Mesodermal cell (in vitro differentiated cells): ENCODE measurements at regions not wholly inside any gene's neighbourhood (a gene's known extent, or its start where the extent isn't known, plus 50 kb on each side); places are given as distances from the start of the nearest gene placed in this dataset.

Experiments used
- H3K27ac ChIP-seq: 2 replicates; pipeline ENCODE4 v1.7.0; 2013; ENCODE audit warnings: mild to moderate bottlenecking, low read depth, low read length, moderate library complexity; ENCODE audit not compliant: severe bottlenecking
- H3K36me3 ChIP-seq: 2 replicates; pipeline ENCODE4 v1.7.1; 2013; ENCODE audit warnings: mild to moderate bottlenecking, low read length, moderate library complexity; ENCODE audit not compliant: control insufficient read depth, insufficient read depth
- H3K4me1 ChIP-seq: one replicate; pipeline ENCODE4 v1.7.1; 2013; ENCODE audit warnings: mild to moderate bottlenecking, low read length; ENCODE audit not compliant: insufficient read depth, control insufficient read depth, poor library complexity, severe bottlenecking
- H3K4me3 ChIP-seq: 2 replicates; pipeline ENCODE4 v1.7.0; 2013; ENCODE audit warnings: low read length, control low read depth, mild to moderate bottlenecking; ENCODE audit not compliant: insufficient read depth, poor library complexity, severe bottlenecking; ENCODE audit errors: extremely low read depth
- H3K9me3 ChIP-seq: 2 replicates; pipeline ENCODE4 v1.7.1; 2013; ENCODE audit warnings: mild to moderate bottlenecking, low read length, moderate library complexity; ENCODE audit not compliant: control insufficient read depth
- WGBS, 2 experiments: methylation state at CpG; one replicate each; pipeline ENCODE4 v1.1.5; 2013; ENCODE audit warnings: missing lambda C conversion rate in 2 of 2; ENCODE audit not compliant: insufficient coverage in 2 of 2; 5-methylcytosine and 5-hydroxymethylcytosine counted together

- H3K27ac ChIP-seq = no peak overlapping the region
- no peak overlapping the region for H3K4me3 ChIP-seq
- H3K9me3 ChIP-seq = no peaks in the 10 kb centered on the region
- no peaks in the 10 kb centered on the region for H3K36me3 ChIP-seq
- WGBS, 2 experiments = 90 to 100% methylated on average over 1 to 2 of the region's 5 CpGs
- H3K4me1 ChIP-seq = peaks cover 5% of the 10 kb centered on the region
Measured at GRCh38 chr3:67296039-67296892, 298.2 kb downstream of the KBTBD8 start.

- peaks cover 5% of the 10 kb centered on the region for H3K4me1 ChIP-seq
- H3K9me3 ChIP-seq = no peaks in the 10 kb centered on the region
- H3K27ac ChIP-seq = no peak overlapping the region
- no peak overlapping the region for H3K4me3 ChIP-seq
- no peaks in the 10 kb centered on the region for H3K36me3 ChIP-seq
- 83 to 97% methylated on average over 3 of the region's 4 CpGs for WGBS, 2 experiments
Measured at GRCh38 chr3:67297715-67298475, 299.8 kb downstream of the KBTBD8 start.

- no peak overlapping the region for H3K27ac ChIP-seq
- no peaks in the 10 kb centered on the region for H3K36me3 ChIP-seq
- H3K9me3 ChIP-seq = no peaks in the 10 kb centered on the region
- no peak overlapping the region for H3K4me3 ChIP-seq
- no peaks in the 10 kb centered on the region for H3K4me1 ChIP-seq
- WGBS, 2 experiments = 84 to 100% methylated on average over 2 of the region's 2 CpGs
Measured at GRCh38 chr3:67301556-67301955, 303.4 kb downstream of the KBTBD8 start.

GRCh38 chr3:67302489-67302888 is 304.4 kb downstream of the KBTBD8 start:
- WGBS, 2 experiments = 92% methylated on average over 2 of the region's 4 CpGs; no CpG with 5 or more reads in 1 of the 2 experiments
- Histone ChIP-seq H3K27ac (no peak overlapping the region), H3K36me3 (no peaks in the 10 kb centered on the region), H3K4me3 (no peak overlapping the region), H3K4me1 (no peaks in the 10 kb centered on the region), H3K9me3 (no peaks in the 10 kb centered on the region)

GRCh38 chr3:67305160-67305559 is 307.1 kb downstream of the KBTBD8 start:
- WGBS, 2 experiments = 67% methylated on average over 1 of the region's 2 CpGs; no CpG with 5 or more reads in 1 of the 2 experiments
- Histone ChIP-seq H3K27ac (no peak overlapping the region), H3K36me3 (no peaks in the 10 kb centered on the region), H3K9me3 (no peaks in the 10 kb centered on the region), H3K4me1 (no peaks in the 10 kb centered on the region), H3K4me3 (no peak overlapping the region)

- 86 to 95% methylated on average over 1 to 2 of the region's 2 CpGs for WGBS, 2 experiments
- Histone ChIP-seq H3K4me3 (no peak overlapping the region), H3K27ac (no peak overlapping the region), H3K36me3 (no peaks in the 10 kb centered on the region), H3K4me1 (no peaks in the 10 kb centered on the region), H3K9me3 (no peaks in the 10 kb centered on the region)
Measured at GRCh38 chr3:67305922-67306321, 307.8 kb downstream of the KBTBD8 start.

GRCh38 chr3:67311440-67311839 is 313.3 kb downstream of the KBTBD8 start:
- H3K4me3 ChIP-seq = no peak overlapping the region
- 93 to 96% methylated on average over 3 to 4 of the region's 4 CpGs for WGBS, 2 experiments

GRCh38 chr3:67312155-67312554 is 314.0 kb downstream of the KBTBD8 start:
- Histone ChIP-seq H3K36me3 (no peaks in the 10 kb centered on the region), H3K27ac (no peak overlapping the region), H3K4me3 (no peak overlapping the region), H3K9me3 (no peaks in the 10 kb centered on the region), H3K4me1 (no peaks in the 10 kb centered on the region)
- 80 to 89% methylated on average over 3 of the region's 3 CpGs for WGBS, 2 experiments

More at GRCh38 chr3:67311440-67311839, 313.3 kb downstream of the KBTBD8 start:
- no peak overlapping the region for H3K27ac ChIP-seq
- no peaks in the 10 kb centered on the region for H3K4me1 ChIP-seq
- no peaks in the 10 kb centered on the region for H3K9me3 ChIP-seq
- H3K36me3 ChIP-seq = no peaks in the 10 kb centered on the region

GRCh38 chr3:67318162-67318561 is 320.1 kb downstream of the KBTBD8 start:
- H3K27ac ChIP-seq = no peak overlapping the region
- H3K4me3 ChIP-seq = no peak overlapping the region
- H3K4me1 ChIP-seq = no peaks in the 10 kb centered on the region
- no peaks in the 10 kb centered on the region for H3K9me3 ChIP-seq
- 94 to 100% methylated on average over 2 of the region's 2 CpGs for WGBS, 2 experiments
- no peaks in the 10 kb centered on the region for H3K36me3 ChIP-seq

- Histone ChIP-seq H3K4me1 (no peaks in the 10 kb centered on the region), H3K36me3 (no peaks in the 10 kb centered on the region), H3K9me3 (no peaks in the 10 kb centered on the region), H3K27ac (no peak overlapping the region), H3K4me3 (no peak overlapping the region)
Measured at GRCh38 chr3:67324554-67324953, 326.4 kb downstream of the KBTBD8 start.
